Epithelial cell of esophagus (primary cell): ENCODE measurements at regions not wholly inside any gene's neighbourhood (a gene's known extent, or its start where the extent isn't known, plus 50 kb on each side); places are given as distances from the start of the nearest gene placed in this dataset.
"Not testable (repeated sequence)": the region's sequence is repeated elsewhere in the genome, so short reads cannot be mapped to it uniquely, and the experiment has no call there.

ENCODE experiments used
- DNase-seq: peaks from one replicate; pipeline ENCODE4 v3.0.0; 2010; ENCODE audit warnings: low read depth
- H3K4me3 ChIP-seq: 2 replicates; pipeline ENCODE4 v1.5.1; 2011; ENCODE audit warnings: mild to moderate bottlenecking, low read length, control low read depth
- TF ChIP-seq, protein P1 (sequence below): IDR thresholded peaks from 2 replicates; pipeline ENCODE4 v1.5.1; 2011; ENCODE audit warnings: low read depth, mild to moderate bottlenecking, low read length, control low read depth, inconsistent platforms; ENCODE audit not compliant: insufficient read depth; ENCODE audit errors: missing control alignments

DNA sequence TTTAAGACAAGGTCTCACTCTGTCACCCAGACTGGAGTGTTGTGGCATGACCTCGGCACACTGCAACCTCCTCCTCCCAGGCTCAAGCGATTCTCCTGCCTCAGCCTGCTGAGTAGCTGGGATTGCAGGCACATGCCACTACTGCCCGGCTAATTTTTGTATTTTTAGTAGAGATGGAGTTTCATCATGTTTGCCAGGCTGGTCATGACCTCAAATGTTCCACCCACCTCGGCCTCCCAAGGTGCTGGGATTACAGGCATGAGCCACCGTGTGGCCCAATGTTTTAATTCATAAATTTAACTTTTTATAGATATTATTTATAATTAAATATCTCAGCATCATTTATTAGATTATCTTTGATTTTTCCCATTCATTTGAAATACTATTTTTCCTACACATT, 658.0 kb upstream of the NRG3 start:
- DNase-seq: no peak
- no peak overlapping the region for H3K4me3 ChIP-seq
- TF ChIP-seq, protein P1, sequence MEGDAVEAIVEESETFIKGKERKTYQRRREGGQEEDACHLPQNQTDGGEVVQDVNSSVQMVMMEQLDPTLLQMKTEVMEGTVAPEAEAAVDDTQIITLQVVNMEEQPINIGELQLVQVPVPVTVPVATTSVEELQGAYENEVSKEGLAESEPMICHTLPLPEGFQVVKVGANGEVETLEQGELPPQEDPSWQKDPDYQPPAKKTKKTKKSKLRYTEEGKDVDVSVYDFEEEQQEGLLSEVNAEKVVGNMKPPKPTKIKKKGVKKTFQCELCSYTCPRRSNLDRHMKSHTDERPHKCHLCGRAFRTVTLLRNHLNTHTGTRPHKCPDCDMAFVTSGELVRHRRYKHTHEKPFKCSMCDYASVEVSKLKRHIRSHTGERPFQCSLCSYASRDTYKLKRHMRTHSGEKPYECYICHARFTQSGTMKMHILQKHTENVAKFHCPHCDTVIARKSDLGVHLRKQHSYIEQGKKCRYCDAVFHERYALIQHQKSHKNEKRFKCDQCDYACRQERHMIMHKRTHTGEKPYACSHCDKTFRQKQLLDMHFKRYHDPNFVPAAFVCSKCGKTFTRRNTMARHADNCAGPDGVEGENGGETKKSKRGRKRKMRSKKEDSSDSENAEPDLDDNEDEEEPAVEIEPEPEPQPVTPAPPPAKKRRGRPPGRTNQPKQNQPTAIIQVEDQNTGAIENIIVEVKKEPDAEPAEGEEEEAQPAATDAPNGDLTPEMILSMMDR: no peak

DNA sequence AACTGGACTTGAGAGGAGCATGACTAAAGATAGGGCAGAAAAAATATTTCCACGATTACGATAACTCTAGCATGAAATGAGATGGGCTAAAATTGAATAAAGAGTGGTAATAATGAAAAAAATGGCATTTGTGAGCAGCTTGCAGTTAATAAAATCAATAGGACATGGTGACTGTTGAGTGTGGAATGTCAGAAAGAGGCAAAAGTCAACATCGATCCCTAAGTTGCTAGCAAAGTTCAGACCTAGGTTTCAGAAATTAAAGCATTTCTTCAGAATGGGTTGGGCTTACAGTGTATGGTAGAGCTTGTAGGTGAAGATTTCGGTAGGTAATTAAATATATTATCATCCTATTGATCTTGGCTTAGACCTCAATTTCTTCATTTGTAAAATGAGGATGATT, 656.7 kb upstream of the NRG3 start:
- no peak overlapping the region for H3K4me3 ChIP-seq
- no peak for DNase-seq
- TF ChIP-seq, protein P1: no peak

DNA sequence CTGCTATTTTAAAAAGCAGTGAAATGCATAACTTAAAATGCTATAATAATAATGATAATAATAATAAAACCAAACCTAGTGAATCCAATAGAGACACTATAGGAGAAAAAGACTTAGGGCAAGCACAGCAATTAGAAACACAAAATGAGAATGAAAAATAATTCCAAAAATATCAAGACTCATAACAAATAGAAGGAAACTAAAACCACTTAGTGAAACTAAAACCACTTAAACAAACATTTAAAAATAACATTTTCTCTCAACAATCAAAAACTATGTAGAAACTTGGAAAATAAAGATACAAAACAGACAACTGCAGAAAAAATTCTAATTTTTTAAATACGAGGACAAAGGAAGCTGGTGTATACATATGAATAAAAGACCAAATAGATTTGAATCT, 655.2 kb upstream of the NRG3 start:
- no peak overlapping the region for H3K4me3 ChIP-seq
- no peak for DNase-seq
- TF ChIP-seq, protein P1: no peak

DNA sequence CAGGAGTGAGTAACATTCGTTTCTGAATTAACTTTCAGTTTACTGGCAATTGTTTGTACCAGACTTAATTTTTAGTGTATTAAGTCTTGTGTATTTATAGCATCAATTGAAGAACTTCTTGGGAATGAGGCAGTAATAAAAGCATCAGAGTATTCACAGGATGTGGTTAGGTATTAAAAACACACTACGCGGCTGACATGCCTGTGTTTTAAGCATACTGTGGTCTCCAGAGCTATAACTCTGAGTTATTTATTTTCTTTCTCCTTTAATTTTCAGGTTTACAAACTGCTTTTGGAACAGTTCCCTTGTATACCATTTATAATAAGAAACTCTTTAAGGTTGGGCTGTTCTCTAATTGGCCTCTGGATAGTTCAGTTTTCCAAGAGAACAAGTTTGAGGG, 626.1 kb upstream of the NRG3 start:
- H3K4me3 ChIP-seq: no peak overlapping the region
- TF ChIP-seq, protein P1: no peak
- no peak for DNase-seq

DNA sequence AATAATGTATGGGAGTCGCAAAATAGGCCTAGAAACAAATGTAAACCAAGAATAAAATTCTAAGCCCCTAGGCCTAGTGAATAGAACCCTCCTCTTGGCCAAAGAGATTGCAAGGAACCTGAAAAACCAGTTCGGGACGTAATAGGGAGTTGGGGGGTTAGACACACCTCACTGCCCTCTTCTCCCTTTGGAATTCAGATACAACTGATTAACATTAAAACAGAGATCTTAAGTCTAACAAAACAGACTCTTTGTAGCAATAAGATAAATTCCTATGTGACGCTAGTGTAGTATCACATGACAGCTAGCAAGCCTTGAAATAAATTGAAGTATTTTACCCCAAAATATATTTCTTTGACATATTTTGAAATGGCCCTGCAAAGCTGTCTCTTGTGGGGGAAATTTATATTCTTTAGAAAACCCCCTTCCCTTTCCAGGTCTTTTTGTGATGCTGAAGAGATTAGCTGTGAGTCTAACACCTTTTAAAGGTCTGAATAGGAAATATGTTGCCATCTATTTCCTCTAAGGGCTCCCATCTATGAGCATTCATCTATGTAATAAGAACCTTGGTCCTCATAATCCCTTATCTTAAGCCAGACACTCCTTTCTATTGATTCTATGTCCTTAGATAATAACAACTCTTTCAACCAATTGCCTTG, 623.4 kb upstream of the NRG3 start:
- DNase-seq: peak; percentile 0
- no peak overlapping the region for H3K4me3 ChIP-seq
- TF ChIP-seq, protein P1: no peak

DNA sequence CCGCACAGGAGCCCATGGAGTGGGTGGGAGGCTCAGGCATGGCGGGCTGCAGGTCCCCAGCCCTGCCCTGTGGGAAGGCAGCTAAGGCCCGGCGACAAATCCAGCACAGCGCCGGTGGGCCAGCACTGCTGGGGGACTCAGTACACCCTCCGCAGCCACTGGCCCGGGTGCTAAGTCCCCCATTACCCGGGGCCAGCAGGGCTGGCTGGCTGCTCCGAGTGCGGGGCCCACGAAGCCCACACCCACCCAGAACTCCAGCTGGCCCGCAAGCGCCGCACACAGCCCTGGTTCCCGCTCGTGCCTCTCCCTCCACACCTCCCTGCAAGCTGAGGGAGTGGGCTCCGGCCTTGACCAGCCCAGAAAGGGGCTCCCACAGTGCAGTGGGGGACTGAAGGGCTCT, 610.0 kb upstream of the NRG3 start:
- H3K4me3 ChIP-seq, DNase-seq: not testable (repeated sequence)

DNA sequence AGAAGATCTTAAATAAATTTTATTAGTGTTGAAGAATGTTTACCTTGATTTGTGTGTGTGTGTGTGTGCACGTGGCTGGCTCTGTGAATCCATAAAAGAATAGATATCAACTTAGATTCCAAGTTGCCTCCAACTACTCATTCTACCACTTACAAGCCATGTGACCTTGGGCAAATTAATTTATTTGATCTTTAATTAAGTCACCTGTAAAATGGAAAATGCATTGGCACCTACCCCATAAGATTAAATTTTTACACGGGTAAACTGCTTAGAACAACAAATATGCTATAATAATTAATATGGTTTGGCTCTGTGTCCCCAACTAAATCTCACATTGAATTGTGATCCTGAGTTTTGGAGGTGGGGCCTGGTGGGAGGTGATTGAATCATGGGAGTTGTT, 604.9 kb upstream of the NRG3 start:
- TF ChIP-seq, protein P1: no peak
- DNase-seq: no peak
- no peak overlapping the region for H3K4me3 ChIP-seq
